ENCODE measurements at regions not wholly inside any gene's neighbourhood (a gene's known extent, or its start where the extent isn't known, plus 50 kb on each side); places are given as distances from the start of the nearest gene placed in this dataset.

GRCh38 chr5:4366628-4367027 lies 771.0 kb downstream of the IRX1 start:
- H3K27me3 ChIP-seq (ENCODE audit: insufficient read depth, poor library complexity, severe bottlenecking): no peaks in the 10 kb centered on the region
- DNase-seq (ENCODE audit: low read depth in 1 of 2, low spot score in 1 of 2): no peak
- H3K4me3 ChIP-seq (replicated peaks; ENCODE audit: insufficient read depth, low read length): no peak overlapping the region
- TF ChIP-seq CTCF (IDR thresholded peaks at IDR 0.05; ENCODE audit: insufficient read depth, low read length) (no peak), SPI1 (IDR thresholded peaks at IDR 0.05; ENCODE audit: borderline replicate concordance, low read depth) (no peak), POLR2AphosphoS5 (IDR thresholded peaks at IDR 0.05; ENCODE audit: low read depth) (no peak), GABPA (IDR thresholded peaks at IDR 0.05; ENCODE audit: low read depth) (no peak), REST (IDR thresholded peaks at IDR 0.05; ENCODE audit: insufficient replicate concordance, low read depth) (no peak)
- H3K27ac ChIP-seq (replicated peaks): no peak overlapping the region

- no peak for DNase-seq (ENCODE audit: low read depth in 1 of 2, low spot score in 1 of 2)
- TF ChIP-seq SPI1 (IDR thresholded peaks at IDR 0.05; ENCODE audit: borderline replicate concordance, low read depth): no peak
- TF ChIP-seq CTCF (IDR thresholded peaks at IDR 0.05; ENCODE audit: insufficient read depth, low read length): no peak
- no peak for TF ChIP-seq REST (IDR thresholded peaks at IDR 0.05; ENCODE audit: insufficient replicate concordance, low read depth)
- TF ChIP-seq POLR2AphosphoS5 (IDR thresholded peaks at IDR 0.05; ENCODE audit: low read depth): no peak
- no peak for TF ChIP-seq GABPA (IDR thresholded peaks at IDR 0.05; ENCODE audit: low read depth)
- no peaks in the 10 kb centered on the region for H3K27me3 ChIP-seq (ENCODE audit: insufficient read depth, poor library complexity, severe bottlenecking)
- no peak overlapping the region for H3K4me3 ChIP-seq (replicated peaks; ENCODE audit: insufficient read depth, low read length)
- no peak overlapping the region for H3K27ac ChIP-seq (replicated peaks)
Measured at GRCh38 chr5:4370218-4370617, 769.9 kb upstream of the ADAMTS16 start.

- no peak for TF ChIP-seq GABPA (IDR thresholded peaks at IDR 0.05; ENCODE audit: low read depth)
- no peak for TF ChIP-seq CTCF (IDR thresholded peaks at IDR 0.05; ENCODE audit: insufficient read depth, low read length)
- TF ChIP-seq REST (IDR thresholded peaks at IDR 0.05; ENCODE audit: insufficient replicate concordance, low read depth): no peak
- no peak for TF ChIP-seq POLR2AphosphoS5 (IDR thresholded peaks at IDR 0.05; ENCODE audit: low read depth)
- no peak for DNase-seq (ENCODE audit: low read depth in 1 of 2, low spot score in 1 of 2)
- no peak overlapping the region for H3K27ac ChIP-seq (replicated peaks)
- no peak overlapping the region for H3K4me3 ChIP-seq (replicated peaks; ENCODE audit: insufficient read depth, low read length)
- no peaks in the 10 kb centered on the region for H3K27me3 ChIP-seq (ENCODE audit: insufficient read depth, poor library complexity, severe bottlenecking)
Measured at GRCh38 chr5:4372481-4372880, 767.6 kb upstream of the ADAMTS16 start.
